Glomerular visceral epithelial cell (primary cell): ENCODE measurements at regions not wholly inside any gene's neighbourhood (a gene's known extent, or its start where the extent isn't known, plus 50 kb on each side); places are given as distances from the start of the nearest gene placed in this dataset.
"Not testable (repeated sequence)": the region's sequence is repeated elsewhere in the genome, so short reads cannot be mapped to it uniquely, and the experiment has no call there.

Source experiments
- DNase-seq: peaks from one replicate; pipeline ENCODE4 v3.0.0-alpha.2; 2016; ENCODE audit errors: extremely low spot score

- no peak for DNase-seq
Measured at GRCh38 chr5:82894716-82895115, 182.5 kb downstream of the TMEM167A start.

DNA sequence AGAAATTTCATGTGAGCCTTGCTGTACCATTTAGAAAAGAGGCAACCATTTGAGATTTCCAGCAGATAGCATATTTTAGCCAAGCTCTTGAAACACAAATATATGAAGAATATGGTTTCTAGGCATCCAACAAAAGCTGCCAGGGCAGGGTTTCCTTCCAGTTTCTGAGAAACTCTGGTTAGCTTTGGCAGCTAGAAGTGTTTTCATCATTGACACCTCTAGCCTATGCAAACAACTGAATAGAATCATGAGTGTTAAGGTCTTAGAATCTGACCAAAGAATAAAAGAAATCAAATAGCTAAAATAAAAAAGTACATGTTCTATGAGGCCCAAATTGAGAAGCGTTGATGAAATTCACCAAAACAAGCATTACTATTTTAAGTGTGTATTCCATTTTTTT lies 188.1 kb downstream of the TMEM167A start:
- DNase-seq, result no peak

DNA sequence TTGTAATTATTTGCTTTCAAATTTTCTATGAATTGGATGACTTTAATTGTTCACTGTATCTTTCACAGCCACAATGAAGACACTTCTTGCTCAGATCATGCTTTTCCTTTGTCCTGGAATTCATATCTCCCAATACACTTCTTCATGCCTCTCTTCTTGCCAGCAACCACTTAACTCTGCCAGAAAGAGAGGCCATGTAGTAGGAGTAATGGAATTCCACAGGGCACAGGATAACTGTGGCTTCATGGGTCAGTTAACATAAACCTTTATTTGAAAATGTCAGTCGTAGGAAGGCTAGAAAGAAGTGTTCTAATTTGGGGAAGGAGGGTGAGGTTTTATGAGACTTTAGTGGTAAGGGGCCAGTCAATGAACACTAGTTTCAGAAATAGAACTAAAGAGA lies 190.3 kb downstream of the TMEM167A start:
- DNase-seq, result peak; percentile 72

DNA sequence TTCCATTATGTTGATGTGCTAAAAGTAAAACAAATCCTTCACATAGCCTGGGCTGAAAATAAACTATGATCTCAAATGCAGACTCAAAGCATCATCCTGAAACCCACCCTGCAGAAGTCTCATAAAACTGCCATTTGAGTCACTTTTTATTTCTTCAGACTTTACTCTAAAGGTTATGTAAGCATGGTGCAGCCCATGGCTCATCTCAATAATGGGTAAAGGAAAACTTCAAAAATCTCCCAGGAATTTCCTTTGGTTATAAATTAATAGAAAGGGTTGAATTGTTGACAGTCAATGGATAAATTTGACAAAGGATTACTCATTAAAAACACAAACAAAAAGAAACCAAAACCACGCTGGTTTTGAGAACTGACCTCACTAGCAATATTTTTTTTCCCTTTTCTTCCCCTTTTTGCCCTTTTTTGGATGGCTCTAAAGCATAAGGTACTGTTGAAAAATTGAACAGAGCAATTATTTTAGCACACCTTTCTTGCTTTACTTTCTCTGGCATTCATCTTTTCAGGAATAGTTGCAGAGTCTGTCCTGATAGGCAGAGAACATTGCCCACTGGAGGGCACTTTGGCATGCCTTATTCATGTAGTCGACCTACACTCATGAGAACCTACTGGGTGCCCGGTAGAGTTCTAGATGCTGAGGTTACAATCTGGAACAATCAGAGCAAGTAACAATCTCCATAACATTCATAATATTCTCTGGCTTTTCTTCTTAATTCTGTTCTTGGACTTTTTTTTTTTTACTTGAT lies 191.4 kb downstream of the TMEM167A start:
- DNase-seq, result peak; percentile 73

- DNase-seq, result peak; percentile 1
Measured at GRCh38 chr5:82884821-82885471, 192.2 kb downstream of the TMEM167A start.

DNA sequence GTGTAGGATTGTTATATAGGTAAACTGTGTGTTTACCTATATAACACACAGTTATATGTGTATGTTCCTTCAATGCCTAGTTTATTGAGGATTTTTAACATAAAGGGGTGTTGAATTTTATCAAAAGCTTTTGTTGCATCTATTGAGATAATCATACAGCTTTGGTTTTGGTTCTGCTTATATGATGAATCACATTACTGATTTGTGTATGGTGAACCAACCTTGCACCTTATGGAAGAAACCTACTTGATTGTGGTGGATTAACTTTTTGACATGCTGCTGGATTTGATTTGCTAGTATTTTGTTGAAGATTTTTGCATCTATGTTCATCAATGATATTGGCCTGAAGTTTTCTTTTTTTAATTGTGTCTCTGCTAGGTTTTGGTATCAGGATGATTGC lies 194.9 kb downstream of the TMEM167A start:
- DNase-seq, result no peak

- no peak for DNase-seq
Measured at GRCh38 chr5:82881571-82882174, 195.5 kb downstream of the TMEM167A start.

DNA sequence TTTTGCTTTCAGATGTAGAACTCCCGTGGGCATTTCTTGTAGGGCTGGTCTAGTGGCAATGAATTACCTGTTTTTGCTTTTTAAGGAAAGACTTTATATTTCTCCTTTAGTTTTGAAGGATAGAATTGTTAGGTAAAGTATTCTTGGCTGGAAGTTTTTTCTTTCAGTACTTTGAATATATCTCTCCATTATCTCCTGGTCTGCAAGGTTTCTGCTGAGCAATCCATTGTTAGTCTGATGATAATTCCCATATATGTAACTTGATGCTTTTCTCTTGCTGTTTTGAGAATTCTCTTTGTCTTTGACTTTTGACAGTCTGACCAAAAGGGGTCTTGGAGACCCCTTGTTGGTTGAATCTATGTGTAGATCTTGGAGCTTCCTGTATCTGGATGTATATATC lies 198.1 kb downstream of the TMEM167A start:
- DNase-seq, result no peak

DNA sequence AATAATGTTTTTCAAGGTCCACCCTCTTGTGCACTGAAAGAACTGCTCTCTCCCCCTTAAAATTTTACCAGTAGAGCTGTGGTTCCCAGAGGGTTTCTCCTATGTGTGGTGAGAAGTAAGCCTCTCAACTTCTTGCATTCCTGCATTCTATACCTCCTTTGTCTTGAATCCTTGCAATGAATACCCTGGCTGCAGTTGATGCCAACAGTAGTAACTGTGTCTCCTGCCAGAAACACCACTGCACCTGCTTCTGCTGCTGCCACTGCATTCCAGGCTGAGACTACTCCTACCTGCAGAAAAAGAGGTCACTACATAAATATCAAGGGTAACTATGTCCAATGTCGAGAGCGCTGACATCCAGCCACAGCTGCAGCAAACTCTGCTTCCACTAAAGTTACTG lies 203.7 kb downstream of the TMEM167A start:
- no peak for DNase-seq

DNA sequence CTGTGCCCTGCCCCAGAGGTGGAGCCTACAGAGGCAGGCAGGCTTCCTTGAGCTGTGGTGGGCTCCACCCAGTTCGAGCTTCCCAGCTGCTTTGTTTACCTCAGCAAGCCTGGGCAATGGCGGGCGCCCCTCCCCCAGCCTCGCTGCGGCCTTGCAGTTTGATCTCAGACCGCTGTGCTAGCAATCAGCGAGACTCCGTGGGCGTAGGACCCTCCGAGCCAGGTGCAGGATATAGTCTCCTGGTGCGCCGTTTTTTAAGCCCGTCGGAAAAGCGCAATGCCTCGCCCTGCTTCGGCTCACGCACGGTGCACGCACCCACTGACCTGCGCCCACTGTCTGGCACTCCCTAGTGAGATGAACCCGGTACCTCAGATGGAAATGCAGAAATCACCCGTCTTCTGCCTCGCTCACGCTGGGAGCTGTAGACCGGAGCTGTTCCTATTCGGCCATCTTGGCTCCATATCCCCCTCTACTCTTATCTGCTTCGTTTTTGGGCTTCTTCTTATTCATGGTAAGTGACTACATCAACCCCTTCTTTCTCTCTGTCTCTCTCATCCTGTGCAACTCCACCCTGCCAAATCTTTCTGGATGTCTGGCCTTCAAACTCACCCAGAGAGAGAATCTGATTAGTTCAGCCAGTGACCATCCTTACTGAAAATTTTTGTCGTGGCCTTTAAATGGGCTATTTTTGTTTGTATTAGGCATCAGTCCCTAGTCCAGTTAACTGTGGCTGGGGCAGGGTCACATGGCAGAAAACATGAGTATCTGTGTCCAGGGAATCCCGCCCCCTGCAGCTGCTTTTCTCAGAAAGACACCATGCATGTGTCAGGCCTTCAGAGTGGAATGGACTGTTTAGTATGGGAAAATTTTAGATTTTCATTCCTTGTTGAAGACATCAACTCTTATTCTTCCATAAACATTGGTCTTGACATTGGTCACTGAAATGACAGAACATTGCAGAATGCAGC lies 204.6 kb downstream of the TMEM167A start:
- DNase-seq, result not testable (repeated sequence)

DNA sequence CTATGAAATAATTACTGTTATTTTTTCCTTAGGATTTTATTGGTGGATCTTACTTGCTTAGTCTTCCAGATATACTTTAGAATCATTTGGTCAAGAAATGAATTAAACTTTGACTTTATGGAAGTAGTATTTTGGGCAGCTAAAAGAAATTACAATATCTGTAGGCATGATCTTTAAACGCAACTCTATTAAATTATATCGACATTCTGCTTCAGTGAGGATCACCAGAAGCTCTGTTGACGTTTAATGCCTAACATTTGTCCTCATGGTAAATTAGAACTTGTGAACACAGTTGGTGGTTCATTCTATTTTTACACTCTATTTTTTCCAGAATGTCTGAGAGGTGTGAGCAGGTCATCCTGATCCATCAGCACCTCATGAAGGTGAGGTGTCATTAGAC lies 211.6 kb downstream of the TMEM167A start:
- no peak for DNase-seq

DNA sequence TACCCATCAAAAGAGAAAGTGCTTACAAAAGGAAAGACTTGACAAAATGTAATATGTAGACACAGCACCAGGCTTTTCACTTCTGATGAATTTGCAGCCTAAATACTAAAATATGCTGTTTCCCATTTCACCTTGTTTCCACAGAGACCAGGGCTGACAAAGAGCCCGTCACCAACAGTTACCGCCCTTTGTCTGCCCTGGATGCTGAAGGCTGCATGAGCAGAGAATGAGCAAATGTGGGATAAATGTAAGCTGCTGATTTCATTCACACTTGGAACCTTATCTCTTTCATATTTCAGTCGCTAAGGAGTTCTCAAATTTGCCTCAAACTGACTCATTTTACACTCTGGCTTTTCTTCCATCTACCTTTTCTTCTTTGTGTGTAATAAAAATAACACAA lies 213.9 kb downstream of the TMEM167A start:
- DNase-seq, result no peak

DNA sequence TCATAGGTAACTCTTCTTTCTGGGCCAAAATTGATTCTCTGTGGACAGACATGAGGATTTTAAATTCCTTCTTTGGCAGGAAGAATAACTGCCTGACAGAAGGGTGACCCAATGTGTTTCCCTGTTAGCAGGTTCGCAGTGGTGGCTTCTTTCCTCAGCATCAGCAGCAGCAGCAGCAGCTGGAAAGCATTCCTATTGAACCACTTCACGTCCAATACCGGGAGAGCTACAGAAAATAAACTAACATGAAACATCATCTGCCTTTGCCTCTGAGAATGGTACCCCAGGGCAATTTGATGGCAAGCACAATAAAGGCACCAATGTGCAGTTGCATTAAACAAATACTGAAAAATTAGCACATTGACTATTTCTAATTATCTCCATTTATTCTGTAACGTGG lies 214.5 kb downstream of the TMEM167A start:
- DNase-seq, result no peak

- DNase-seq, result no peak
Measured at GRCh38 chr5:82862261-82862660, 214.9 kb downstream of the TMEM167A start.

GRCh38 chr5:82861701-82862100 lies 215.5 kb downstream of the TMEM167A start:
- DNase-seq, result no peak

DNA sequence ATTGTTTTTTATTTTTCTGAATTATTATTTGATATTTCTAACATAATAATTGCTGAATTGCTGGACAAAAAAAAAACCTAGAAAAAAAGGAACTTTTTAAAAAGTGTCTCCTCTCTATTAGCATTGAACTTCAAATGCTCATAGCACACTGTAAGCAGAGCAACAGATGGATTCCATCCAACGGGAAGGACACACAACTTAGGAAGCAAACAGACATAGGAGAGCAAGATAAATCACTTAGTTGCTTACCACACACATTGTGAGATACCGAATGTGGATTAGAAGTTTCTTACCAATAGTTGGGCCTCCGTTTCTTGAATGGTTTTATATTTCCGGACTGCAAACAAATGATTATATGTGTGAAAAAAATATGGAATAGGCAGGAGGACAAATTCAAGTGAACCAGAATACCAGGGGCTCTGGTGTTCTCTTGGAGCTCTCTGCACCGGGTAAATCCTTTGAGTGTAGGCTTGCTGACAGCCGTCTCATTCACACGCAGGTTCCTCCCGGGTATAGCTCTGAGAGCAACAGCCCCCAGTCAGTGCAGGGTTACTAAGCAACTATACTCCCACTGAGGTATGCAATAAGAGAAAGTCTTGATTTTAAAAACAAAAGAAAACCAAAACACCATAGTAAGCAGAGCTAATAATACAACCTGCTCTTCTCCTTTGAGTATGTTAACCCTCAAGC lies 217.6 kb downstream of the TMEM167A start:
- no peak for DNase-seq

DNA sequence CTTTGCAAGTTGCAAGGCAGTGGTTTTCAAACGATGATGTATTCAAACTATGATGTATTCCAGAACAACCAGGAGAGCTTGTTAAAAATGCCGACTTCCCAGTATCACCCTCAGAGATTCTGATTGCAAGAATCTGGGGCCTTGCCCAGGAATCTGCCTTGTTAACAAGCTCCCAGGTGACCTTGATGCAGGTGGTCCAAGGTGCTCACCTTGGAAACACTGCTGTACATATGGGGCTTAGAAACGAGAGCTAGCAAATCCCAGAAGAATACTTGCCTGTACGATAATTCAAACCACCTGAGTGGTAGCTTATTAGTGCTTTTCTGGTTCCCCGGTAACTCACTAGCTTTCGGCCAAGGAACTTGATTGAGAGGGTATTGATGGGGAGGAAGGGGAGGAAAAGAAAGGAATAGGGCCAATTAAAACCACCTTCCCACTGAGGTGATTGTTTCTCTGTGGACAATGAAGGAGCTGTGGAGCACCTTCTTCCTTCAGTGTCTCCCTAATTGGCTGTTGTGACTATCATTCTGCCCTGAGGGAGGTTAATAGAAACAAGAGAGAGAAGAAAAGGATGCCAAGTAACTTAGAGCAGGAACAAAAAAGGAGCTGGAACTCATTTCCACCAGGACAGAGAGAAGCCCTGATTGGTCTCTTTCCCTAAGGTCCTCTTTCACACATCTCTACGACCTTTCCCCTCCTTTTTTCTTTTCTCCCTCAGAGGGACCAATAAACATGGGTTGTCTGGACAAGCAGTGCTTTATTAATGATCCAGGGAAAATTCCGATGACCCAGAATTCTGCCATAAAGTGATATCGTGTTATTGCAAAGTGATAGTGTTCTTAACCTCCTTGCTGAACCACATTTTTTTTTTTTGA lies 218.8 kb downstream of the TMEM167A start:
- no peak for DNase-seq

- DNase-seq, result no peak
Measured at GRCh38 chr5:82855893-82856550, 221.2 kb downstream of the TMEM167A start.

- no peak for DNase-seq
Measured at GRCh38 chr5:82854956-82855355, 222.2 kb downstream of the TMEM167A start.

- DNase-seq, result no peak
Measured at GRCh38 chr5:82851471-82851870, 225.7 kb downstream of the TMEM167A start.
